Parathyroid adenoma (tissue), 2 donors: ENCODE measurements at regions not wholly inside any gene's neighbourhood (a gene's known extent, or its start where the extent isn't known, plus 50 kb on each side); places are given as distances from the start of the nearest gene placed in this dataset.
A peak's percentile ranks its signal among the peaks of the same experiment; 100 is the strongest.

ENCODE experiments used
- H2AFZ ChIP-seq: fragments of 300-600 bp; sonication (generic); one replicate; pipeline ENCODE4 v1.7.0; 2017; ENCODE audit warnings: antibody characterized with exemption, mild to moderate bottlenecking
- H3K27ac ChIP-seq: fragments of 300-600 bp; sonication (generic); one replicate; pipeline ENCODE4 v1.7.0; 2017
- H3K27me3 ChIP-seq: fragments of 300-600 bp; sonication (generic); one replicate; pipeline ENCODE4 v1.7.0; 2017; ENCODE audit warnings: low read length; ENCODE audit not compliant: control insufficient read depth, insufficient read depth
- H3K36me3 ChIP-seq: fragments of 300-600 bp; sonication (generic); one replicate; pipeline ENCODE4 v1.7.0; 2017; ENCODE audit warnings: low read length; ENCODE audit not compliant: control insufficient read depth, insufficient read depth
- H3K4me1 ChIP-seq: fragments of 300-600 bp; sonication (generic); one replicate; pipeline ENCODE4 v1.7.0; 2017; ENCODE audit warnings: control low read depth
- H3K4me2 ChIP-seq: fragments of 300-600 bp; sonication (generic); one replicate; pipeline ENCODE4 v1.7.0; 2017; ENCODE audit warnings: low read length
- H3K4me3 ChIP-seq: fragments of 300-600 bp; sonication (generic); one replicate; pipeline ENCODE4 v1.7.0; 2017; ENCODE audit warnings: low read depth, low read length
- H3K79me2 ChIP-seq: fragments of 300-600 bp; sonication (generic); one replicate; pipeline ENCODE4 v1.7.0; 2017; ENCODE audit warnings: control low read depth
- H3K9ac ChIP-seq: fragments of 300-600 bp; sonication (generic); one replicate; pipeline ENCODE4 v1.7.0; 2017; ENCODE audit warnings: mild to moderate bottlenecking
- H3K9me3 ChIP-seq: fragments of 300-600 bp; sonication (generic); one replicate; pipeline ENCODE4 v1.7.0; 2017; ENCODE audit warnings: low read length; ENCODE audit not compliant: control insufficient read depth
- TF ChIP-seq, protein P1 (sequence below): fragments of 300-600 bp; sonication (generic); IDR thresholded peaks from one replicate; pipeline ENCODE4 v1.7.0; 2017; ENCODE audit warnings: antibody characterized with exemption, mild to moderate bottlenecking
- donor health status: primary hyperparathyroidism.

DNA sequence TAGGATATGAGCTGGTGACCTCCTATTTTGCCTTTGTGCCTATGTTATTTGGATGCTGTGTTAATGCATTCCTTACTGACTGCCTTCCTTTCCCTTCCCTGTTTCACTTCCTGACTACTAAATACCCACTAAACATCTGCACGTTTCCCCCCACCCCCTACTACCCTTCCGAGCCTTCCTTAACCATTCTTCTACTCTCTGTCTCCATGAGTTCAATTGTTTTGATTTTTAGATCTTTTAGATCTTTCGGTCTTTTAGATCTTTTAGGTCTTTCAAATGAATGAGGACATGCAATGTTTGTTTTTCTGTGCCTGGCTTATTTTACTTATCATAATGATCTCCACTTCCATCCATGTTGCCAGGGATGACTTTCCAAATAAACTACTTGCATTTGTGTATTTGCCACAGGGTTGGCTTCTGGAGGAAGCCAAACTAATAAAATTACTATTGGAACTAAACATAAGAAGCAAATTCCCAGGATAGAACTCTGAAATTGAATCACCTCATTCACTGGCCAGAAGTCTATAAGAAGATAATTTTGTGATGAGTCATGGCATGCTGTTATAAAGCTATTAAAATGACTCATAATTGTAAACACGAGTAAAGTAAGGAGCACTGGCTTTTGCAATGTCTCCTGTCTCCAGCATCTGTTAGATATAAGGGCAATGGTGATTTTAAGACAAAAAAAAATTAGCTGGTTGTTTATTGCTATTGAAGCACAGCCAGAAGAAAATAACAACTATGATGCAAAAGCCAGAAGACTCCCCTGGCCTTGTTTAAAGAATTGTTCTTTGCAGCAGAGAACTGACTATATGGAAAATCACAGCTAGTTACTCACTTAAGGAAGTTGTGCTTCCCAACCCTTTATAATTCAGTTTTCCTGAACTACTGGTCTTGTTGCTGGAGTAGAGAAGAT is 586.3 kb downstream of the LRFN5 start:
- Histone ChIP-seq H3K36me3 (no peaks in the 10 kb centered on the region), H3K27me3 (no peaks in the 10 kb centered on the region), H2AFZ (no peak overlapping the region), H3K4me3 (no peak overlapping the region), H3K4me2 (peak overlapping the region; percentile 41), H3K27ac (no peak overlapping the region), H3K4me1 (no peaks in the 10 kb centered on the region), H3K9me3 (no peaks in the 10 kb centered on the region), H3K9ac (no peak overlapping the region), H3K79me2 (no peaks in the 10 kb centered on the region)
- TF ChIP-seq, protein P1, sequence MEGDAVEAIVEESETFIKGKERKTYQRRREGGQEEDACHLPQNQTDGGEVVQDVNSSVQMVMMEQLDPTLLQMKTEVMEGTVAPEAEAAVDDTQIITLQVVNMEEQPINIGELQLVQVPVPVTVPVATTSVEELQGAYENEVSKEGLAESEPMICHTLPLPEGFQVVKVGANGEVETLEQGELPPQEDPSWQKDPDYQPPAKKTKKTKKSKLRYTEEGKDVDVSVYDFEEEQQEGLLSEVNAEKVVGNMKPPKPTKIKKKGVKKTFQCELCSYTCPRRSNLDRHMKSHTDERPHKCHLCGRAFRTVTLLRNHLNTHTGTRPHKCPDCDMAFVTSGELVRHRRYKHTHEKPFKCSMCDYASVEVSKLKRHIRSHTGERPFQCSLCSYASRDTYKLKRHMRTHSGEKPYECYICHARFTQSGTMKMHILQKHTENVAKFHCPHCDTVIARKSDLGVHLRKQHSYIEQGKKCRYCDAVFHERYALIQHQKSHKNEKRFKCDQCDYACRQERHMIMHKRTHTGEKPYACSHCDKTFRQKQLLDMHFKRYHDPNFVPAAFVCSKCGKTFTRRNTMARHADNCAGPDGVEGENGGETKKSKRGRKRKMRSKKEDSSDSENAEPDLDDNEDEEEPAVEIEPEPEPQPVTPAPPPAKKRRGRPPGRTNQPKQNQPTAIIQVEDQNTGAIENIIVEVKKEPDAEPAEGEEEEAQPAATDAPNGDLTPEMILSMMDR = no peak

DNA sequence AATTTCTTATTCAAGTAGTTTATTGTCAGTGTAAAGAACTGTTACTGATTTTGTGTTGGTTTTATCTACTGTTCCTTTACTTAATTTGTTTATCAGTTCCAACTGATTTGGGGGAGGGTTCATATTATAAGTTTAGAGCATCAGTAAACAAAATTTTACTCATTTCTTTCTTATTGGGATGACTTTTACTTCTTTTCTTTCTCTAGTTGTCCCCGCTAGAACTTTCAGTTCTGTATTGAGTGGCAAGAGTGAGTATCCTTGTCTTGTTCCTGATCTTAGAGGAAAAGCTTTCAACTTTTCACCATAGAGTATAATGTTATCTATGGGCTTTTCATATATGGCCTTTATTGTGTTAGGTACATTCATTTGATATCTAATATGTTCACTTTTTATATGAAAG is 584.1 kb downstream of the LRFN5 start:
- TF ChIP-seq, protein P1 = no peak
- H3K4me3 ChIP-seq = no peak overlapping the region
- H3K79me2 ChIP-seq = no peaks in the 10 kb centered on the region
- no peaks in the 10 kb centered on the region for H3K27me3 ChIP-seq
- no peaks in the 10 kb centered on the region for H3K36me3 ChIP-seq
- H3K9ac ChIP-seq = no peak overlapping the region
- no peak overlapping the region for H3K27ac ChIP-seq
- H3K4me1 ChIP-seq = no peaks in the 10 kb centered on the region
- no peaks in the 10 kb centered on the region for H3K9me3 ChIP-seq
- H2AFZ ChIP-seq = no peak overlapping the region
- H3K4me2 ChIP-seq = no peak overlapping the region

DNA sequence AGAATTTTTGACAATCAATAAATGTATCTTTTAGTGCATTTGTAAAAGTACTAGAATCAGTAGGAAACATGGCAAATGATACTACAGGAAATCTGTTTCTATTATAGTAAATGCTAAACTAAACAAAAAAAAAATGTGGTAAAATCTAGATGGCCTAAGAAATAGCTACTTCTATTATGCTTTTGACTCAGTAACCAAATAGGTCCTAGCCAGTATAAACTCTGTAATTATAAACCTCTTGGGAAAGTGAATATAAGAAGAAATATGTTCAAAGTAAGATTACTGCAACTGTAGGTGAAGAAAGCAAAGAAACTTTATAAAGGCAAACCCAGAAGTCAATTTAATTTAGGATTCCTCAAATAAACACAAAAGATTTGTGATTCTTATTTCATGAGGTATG is 581.2 kb downstream of the LRFN5 start:
- no peaks in the 10 kb centered on the region for H3K9me3 ChIP-seq
- no peak overlapping the region for H2AFZ ChIP-seq
- no peak overlapping the region for H3K4me3 ChIP-seq
- no peaks in the 10 kb centered on the region for H3K79me2 ChIP-seq
- no peak overlapping the region for H3K9ac ChIP-seq
- H3K4me1 ChIP-seq = no peaks in the 10 kb centered on the region
- H3K27ac ChIP-seq = no peak overlapping the region
- no peak overlapping the region for H3K4me2 ChIP-seq
- H3K36me3 ChIP-seq = no peaks in the 10 kb centered on the region
- H3K27me3 ChIP-seq = no peaks in the 10 kb centered on the region
- TF ChIP-seq, protein P1 = no peak

DNA sequence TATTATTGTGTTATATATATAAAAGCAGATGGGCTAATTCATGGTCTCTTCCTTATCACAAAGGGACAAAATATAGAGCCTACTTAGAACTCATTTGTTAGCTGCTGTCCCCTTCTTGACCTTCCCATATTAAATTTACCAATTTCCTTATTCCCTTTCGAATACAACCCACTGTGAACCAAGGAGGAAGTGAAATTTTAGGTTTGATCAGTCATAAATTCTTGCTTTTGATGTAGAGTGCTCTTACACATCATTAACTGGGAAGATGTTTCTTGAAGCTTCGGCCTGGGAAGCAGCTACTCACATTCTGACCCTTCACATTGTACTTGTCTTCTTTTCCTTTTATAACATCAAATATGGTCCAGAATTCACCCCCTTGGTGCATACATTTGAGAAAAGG is 579.0 kb downstream of the LRFN5 start:
- Histone ChIP-seq H3K27me3 (no peaks in the 10 kb centered on the region), H3K27ac (no peak overlapping the region), H2AFZ (no peak overlapping the region), H3K9me3 (no peaks in the 10 kb centered on the region), H3K4me2 (no peak overlapping the region), H3K9ac (no peak overlapping the region), H3K36me3 (no peaks in the 10 kb centered on the region), H3K4me3 (no peak overlapping the region), H3K4me1 (no peaks in the 10 kb centered on the region), H3K79me2 (no peaks in the 10 kb centered on the region)
- TF ChIP-seq, protein P1 = no peak

DNA sequence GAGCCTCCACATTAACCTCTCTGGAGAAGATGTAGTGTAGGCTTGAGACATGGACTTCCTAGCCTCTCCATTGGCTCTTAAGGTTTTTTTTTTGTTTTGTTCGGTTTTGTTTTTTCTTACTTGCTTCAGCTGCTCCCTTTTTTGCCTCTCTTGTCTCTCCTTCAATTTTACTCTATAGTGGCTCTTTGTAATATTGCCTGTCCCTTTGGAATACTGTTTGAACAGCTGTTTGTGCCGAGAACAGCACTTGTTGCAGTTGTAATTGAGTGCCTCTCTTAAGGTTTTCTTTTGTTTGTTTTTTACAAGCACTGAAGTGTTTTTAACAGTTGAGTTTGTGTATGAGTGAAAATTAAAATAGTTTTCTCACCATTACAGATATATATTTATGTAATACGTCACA is 567.7 kb downstream of the LRFN5 start:
- H3K9me3 ChIP-seq = no peaks in the 10 kb centered on the region
- H3K36me3 ChIP-seq = no peaks in the 10 kb centered on the region
- no peak overlapping the region for H3K9ac ChIP-seq
- H3K27me3 ChIP-seq = no peaks in the 10 kb centered on the region
- no peaks in the 10 kb centered on the region for H3K4me1 ChIP-seq
- H3K4me3 ChIP-seq = no peak overlapping the region
- H3K79me2 ChIP-seq = no peaks in the 10 kb centered on the region
- TF ChIP-seq, protein P1 = no peak
- H3K27ac ChIP-seq = no peak overlapping the region
- H3K4me2 ChIP-seq = no peak overlapping the region
- no peak overlapping the region for H2AFZ ChIP-seq
